GM12875 (cell line): ENCODE measurements at regions not wholly inside any gene's neighbourhood (a gene's known extent, or its start where the extent isn't known, plus 50 kb on each side); places are given as distances from the start of the nearest gene placed in this dataset.
"Not testable (repeated sequence)": the region's sequence is repeated elsewhere in the genome, so short reads cannot be mapped to it uniquely, and the experiment has no call there.

Experiments used
- H3K4me3 ChIP-seq: one replicate; pipeline ENCODE4 v1.5.1; 2011; ENCODE audit warnings: low read depth, low read length, control low read depth
- TF ChIP-seq, protein P1 (sequence below): IDR thresholded peaks from 2 replicates; pipeline ENCODE4 v1.5.1; 2011; ENCODE audit warnings: low read depth, mild to moderate bottlenecking, control low read depth, inconsistent platforms, low read length, moderate library complexity, borderline replicate concordance; ENCODE audit not compliant: insufficient read depth

DNA sequence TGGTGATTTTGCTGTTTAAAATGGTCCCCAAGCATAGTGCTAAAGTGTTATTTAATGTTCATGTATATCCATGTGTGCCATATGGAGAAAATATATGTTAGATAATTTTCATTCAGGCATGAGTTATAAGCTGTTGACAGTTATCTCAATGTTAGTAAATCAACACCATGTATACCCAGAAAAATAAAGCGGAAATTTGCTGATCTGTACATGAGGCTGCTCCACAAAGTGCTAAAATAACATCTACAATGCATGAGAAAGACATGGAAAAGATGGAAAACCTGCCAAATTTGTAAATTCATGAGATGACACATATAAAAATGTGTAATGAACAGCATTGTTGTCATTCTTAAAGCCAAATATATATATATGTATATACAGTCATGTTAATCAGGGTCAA is 1199.2 kb downstream of the FSCB start:
- no peak overlapping the region for H3K4me3 ChIP-seq
- TF ChIP-seq, protein P1, sequence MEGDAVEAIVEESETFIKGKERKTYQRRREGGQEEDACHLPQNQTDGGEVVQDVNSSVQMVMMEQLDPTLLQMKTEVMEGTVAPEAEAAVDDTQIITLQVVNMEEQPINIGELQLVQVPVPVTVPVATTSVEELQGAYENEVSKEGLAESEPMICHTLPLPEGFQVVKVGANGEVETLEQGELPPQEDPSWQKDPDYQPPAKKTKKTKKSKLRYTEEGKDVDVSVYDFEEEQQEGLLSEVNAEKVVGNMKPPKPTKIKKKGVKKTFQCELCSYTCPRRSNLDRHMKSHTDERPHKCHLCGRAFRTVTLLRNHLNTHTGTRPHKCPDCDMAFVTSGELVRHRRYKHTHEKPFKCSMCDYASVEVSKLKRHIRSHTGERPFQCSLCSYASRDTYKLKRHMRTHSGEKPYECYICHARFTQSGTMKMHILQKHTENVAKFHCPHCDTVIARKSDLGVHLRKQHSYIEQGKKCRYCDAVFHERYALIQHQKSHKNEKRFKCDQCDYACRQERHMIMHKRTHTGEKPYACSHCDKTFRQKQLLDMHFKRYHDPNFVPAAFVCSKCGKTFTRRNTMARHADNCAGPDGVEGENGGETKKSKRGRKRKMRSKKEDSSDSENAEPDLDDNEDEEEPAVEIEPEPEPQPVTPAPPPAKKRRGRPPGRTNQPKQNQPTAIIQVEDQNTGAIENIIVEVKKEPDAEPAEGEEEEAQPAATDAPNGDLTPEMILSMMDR, result no peak

DNA sequence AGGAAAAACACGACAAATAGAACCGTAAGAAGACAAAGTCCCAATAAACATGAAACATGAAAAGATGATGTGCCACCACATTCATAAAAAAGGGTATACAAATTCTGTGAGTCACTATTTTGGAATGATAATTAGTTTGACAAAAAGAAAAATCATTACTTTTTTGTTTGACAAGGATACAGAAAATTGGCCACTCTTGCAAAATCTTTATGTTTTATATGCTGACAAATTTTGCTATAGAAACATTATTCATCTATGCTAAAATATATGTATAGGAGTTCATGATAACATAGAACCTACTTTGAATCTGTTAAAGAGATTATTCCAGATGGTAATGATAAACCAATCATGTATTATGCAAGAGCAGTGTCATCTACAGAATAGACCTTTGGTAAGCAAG is 1201.0 kb downstream of the FSCB start:
- no peak overlapping the region for H3K4me3 ChIP-seq
- TF ChIP-seq, protein P1, result no peak

DNA sequence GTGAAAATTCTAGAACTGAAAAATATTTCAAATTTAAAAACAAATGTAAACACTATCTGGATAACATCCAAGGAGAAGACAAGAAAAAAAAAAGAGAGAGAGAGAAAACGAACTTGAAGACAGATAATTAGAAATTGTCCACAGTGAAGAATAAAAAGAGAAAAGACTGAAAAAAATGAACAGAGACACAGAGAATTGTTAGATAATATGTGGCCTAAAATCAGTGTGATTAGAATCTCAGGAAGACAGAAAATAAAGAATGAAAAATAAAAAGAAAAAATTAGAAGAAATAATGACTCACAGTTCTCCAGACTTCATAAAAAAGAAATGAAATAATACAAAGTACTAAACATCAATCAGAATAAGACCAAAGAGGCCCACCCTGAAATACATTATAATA is 1209.3 kb downstream of the FSCB start:
- H3K4me3 ChIP-seq, result no peak overlapping the region
- TF ChIP-seq, protein P1, result no peak

DNA sequence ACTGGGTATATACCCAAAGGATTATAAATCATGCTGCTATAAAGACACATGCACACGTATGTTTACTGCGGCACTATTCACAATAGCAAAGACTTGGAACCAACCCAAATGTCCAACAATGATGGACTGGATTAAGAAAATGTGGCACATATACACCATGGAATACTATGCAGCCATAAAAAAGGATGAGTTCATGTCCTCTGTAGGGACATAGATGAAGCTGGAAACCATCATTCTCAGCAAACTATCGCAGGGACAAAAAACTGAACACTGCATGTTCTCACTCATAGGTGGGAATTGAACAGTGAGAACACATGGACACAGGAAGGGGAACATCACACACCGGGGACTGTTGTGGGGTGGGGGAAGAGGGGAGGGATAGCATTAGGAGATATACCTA is 1211.0 kb downstream of the FSCB start:
- not testable (repeated sequence) for H3K4me3 ChIP-seq

DNA sequence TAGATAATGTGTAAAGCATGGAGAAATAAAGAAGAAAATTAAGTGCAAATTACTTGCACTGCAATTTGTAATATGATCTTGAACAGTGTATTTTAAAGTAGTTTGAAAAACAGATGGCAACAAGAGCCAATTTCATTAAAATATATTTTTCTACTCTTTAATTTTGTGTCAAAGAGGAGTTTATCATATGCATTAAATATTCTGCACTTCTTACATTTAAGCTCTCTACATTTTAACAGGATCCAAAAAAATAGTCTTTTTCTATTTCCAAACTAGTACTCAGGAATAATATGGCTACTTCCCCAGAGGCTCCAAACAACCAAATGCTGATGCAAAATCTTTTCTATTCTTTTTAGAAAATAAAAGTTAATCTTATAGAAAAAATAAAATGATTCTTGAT is 1221.5 kb downstream of the FSCB start:
- H3K4me3 ChIP-seq, result no peak overlapping the region
- TF ChIP-seq, protein P1, result no peak

DNA sequence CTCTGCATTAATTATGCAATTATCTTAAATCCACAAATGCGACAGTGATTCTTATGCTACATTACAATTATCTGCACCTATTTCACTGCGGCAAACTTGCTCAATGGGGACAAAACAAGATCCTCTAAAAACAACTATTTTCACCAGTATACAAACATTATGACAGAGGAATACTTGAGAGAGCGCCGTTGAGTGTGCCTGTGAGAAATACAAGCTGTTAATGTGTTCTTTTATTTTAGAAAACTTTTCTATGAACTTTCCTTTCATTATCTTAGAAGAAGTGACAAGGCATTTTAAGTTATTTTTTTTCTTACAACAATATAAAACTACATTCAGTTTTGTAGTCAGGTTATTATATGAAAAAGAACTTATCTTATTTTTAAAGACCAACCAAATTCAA is 1247.0 kb downstream of the FSCB start:
- TF ChIP-seq, protein P1, result no peak
- no peak overlapping the region for H3K4me3 ChIP-seq

DNA sequence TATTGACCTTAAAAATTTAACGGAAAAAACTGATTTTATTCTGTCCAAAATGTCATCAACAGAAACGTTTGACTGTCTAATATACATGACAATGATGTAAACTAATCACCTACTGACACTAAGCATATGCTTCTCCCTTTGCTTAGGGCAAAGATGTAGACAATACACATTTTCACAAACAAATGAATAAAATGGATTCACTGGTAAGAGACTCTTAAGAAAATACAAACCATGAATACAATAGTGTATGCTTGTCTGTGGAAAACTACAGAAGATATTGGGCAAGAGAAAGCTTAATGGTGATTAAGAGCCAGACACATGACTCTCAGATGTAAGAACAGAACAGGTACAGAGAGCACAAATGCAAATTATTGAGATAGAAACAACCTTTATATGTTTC is 1248.7 kb downstream of the FSCB start:
- H3K4me3 ChIP-seq, result no peak overlapping the region
- TF ChIP-seq, protein P1, result no peak

DNA sequence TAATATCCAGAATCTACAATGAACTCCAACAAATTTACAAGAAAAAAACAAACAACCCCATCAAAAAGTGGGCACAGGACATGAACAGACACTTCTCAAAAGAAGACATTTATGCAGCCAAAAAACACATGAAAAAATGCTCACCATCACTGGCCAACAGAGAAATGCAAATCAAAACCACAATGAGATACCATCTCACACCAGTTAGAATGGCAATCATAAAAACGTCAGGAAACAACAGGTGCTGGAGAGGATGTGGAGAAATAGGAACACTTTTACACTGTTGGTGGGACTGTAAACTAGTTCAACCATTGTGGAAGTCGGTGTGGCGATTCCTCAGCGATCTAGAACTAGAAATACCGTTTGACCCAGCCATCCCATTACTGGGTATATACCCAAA is 1250.1 kb downstream of the FSCB start:
- H3K4me3 ChIP-seq, result not testable (repeated sequence)
